ENCODE measurements at regions not wholly inside any gene's neighbourhood (a gene's known extent, or its start where the extent isn't known, plus 50 kb on each side); places are given as distances from the start of the nearest gene placed in this dataset.
A peak's percentile ranks its signal among the peaks of the same experiment; 100 is the strongest.

- Histone ChIP-seq H3K9ac (ENCODE audit: low read depth, low read length) (no peak overlapping the region), H3K4me1 (ENCODE audit: insufficient read depth, low read length) (no peaks in the 10 kb centered on the region), H3K9me3 (ENCODE audit: insufficient read depth, low read length, severe bottlenecking) (no peaks in the 10 kb centered on the region), H3K36me3 (ENCODE audit: insufficient read depth, low read length) (no peaks in the 10 kb centered on the region), H3K27me3 (ENCODE audit: insufficient read depth, low read length, poor library complexity) (no peaks in the 10 kb centered on the region), H3K4me3 (ENCODE audit: low read depth in 1 of 2, low read length in 2 of 2) (no peak overlapping the region), H3K79me2 (ENCODE audit: insufficient read depth, low read length) (no peaks in the 10 kb centered on the region), H2AFZ (ENCODE audit: low read depth, low read length) (no peak overlapping the region), H4K20me1 (ENCODE audit: insufficient read depth, low read length) (no peaks in the 10 kb centered on the region), H3K4me2 (ENCODE audit: insufficient read depth, low read length) (no peak overlapping the region), H3K27ac (ENCODE audit: low read length) (no peak overlapping the region)
- TF ChIP-seq CTCF (IDR thresholded peaks at IDR 0.05; ENCODE audit: borderline replicate concordance, extremely low read depth, low read length, poor library complexity, severe bottlenecking), result no peak
- no peak for TF ChIP-seq EZH2 (IDR thresholded peaks at IDR 0.05; ENCODE audit: borderline replicate concordance, low read depth, low read length, severe bottlenecking)
- no peak for ATAC-seq (ENCODE audit: insufficient read depth, low read depth)
- no peak for DNase-seq
Observed at GRCh38 chr7:42740408-42740807, 171.5 kb downstream of the C7orf25 start.

GRCh38 chr7:42739638-42740037 lies 172.2 kb downstream of the C7orf25 start:
- H3K4me2 ChIP-seq (ENCODE audit: insufficient read depth, low read length), result no peak overlapping the region
- H3K27ac ChIP-seq (ENCODE audit: low read length), result no peak overlapping the region
- no peaks in the 10 kb centered on the region for H3K9me3 ChIP-seq (ENCODE audit: insufficient read depth, low read length, severe bottlenecking)
- H3K4me3 ChIP-seq (ENCODE audit: low read depth in 1 of 2, low read length in 2 of 2), result no peak overlapping the region
- H2AFZ ChIP-seq (ENCODE audit: low read depth, low read length), result no peak overlapping the region
- H3K36me3 ChIP-seq (ENCODE audit: insufficient read depth, low read length), result no peaks in the 10 kb centered on the region
- DNase-seq, result no peak
- H3K79me2 ChIP-seq (ENCODE audit: insufficient read depth, low read length), result no peaks in the 10 kb centered on the region
- ATAC-seq (ENCODE audit: insufficient read depth, low read depth), result no peak
- TF ChIP-seq CTCF (IDR thresholded peaks at IDR 0.05; ENCODE audit: borderline replicate concordance, extremely low read depth, low read length, poor library complexity, severe bottlenecking) (no peak), EZH2 (IDR thresholded peaks at IDR 0.05; ENCODE audit: borderline replicate concordance, low read depth, low read length, severe bottlenecking) (no peak)
- no peak overlapping the region for H3K9ac ChIP-seq (ENCODE audit: low read depth, low read length)
- no peaks in the 10 kb centered on the region for H4K20me1 ChIP-seq (ENCODE audit: insufficient read depth, low read length)
- H3K27me3 ChIP-seq (ENCODE audit: insufficient read depth, low read length, poor library complexity), result no peaks in the 10 kb centered on the region
- H3K4me1 ChIP-seq (ENCODE audit: insufficient read depth, low read length), result no peaks in the 10 kb centered on the region

- no peak overlapping the region for H3K4me3 ChIP-seq (ENCODE audit: low read depth in 1 of 2, low read length in 2 of 2)
- no peak for TF ChIP-seq EZH2 (IDR thresholded peaks at IDR 0.05; ENCODE audit: borderline replicate concordance, low read depth, low read length, severe bottlenecking)
- TF ChIP-seq CTCF (IDR thresholded peaks at IDR 0.05; ENCODE audit: borderline replicate concordance, extremely low read depth, low read length, poor library complexity, severe bottlenecking), result peak; percentile 11
- peaks cover 19% of the 10 kb centered on the region for H3K4me1 ChIP-seq (ENCODE audit: insufficient read depth, low read length)
- no peaks in the 10 kb centered on the region for H3K36me3 ChIP-seq (ENCODE audit: insufficient read depth, low read length)
- DNase-seq, result no peak
- H4K20me1 ChIP-seq (ENCODE audit: insufficient read depth, low read length), result no peaks in the 10 kb centered on the region
- H3K4me2 ChIP-seq (ENCODE audit: insufficient read depth, low read length), result no peak overlapping the region
- no peaks in the 10 kb centered on the region for H3K27me3 ChIP-seq (ENCODE audit: insufficient read depth, low read length, poor library complexity)
- H2AFZ ChIP-seq (ENCODE audit: low read depth, low read length), result no peak overlapping the region
- ATAC-seq (ENCODE audit: insufficient read depth, low read depth), result no peak
- H3K9me3 ChIP-seq (ENCODE audit: insufficient read depth, low read length, severe bottlenecking), result no peaks in the 10 kb centered on the region
- no peaks in the 10 kb centered on the region for H3K79me2 ChIP-seq (ENCODE audit: insufficient read depth, low read length)
- no peak overlapping the region for H3K9ac ChIP-seq (ENCODE audit: low read depth, low read length)
- no peak overlapping the region for H3K27ac ChIP-seq (ENCODE audit: low read length)
Observed at GRCh38 chr7:42736931-42737330, 174.9 kb downstream of the C7orf25 start.

GRCh38 chr7:42735081-42735480 lies 176.8 kb downstream of the C7orf25 start:
- H4K20me1 ChIP-seq (ENCODE audit: insufficient read depth, low read length), result no peaks in the 10 kb centered on the region
- DNase-seq (no peak), ATAC-seq (ENCODE audit: insufficient read depth, low read depth) (no peak)
- H3K9me3 ChIP-seq (ENCODE audit: insufficient read depth, low read length, severe bottlenecking), result no peaks in the 10 kb centered on the region
- H3K4me3 ChIP-seq (ENCODE audit: low read depth in 1 of 2, low read length in 2 of 2), result no peak overlapping the region
- H3K9ac ChIP-seq (ENCODE audit: low read depth, low read length), result no peak overlapping the region
- H3K27ac ChIP-seq (ENCODE audit: low read length), result no peak overlapping the region
- H3K4me2 ChIP-seq (ENCODE audit: insufficient read depth, low read length), result no peak overlapping the region
- H3K4me1 ChIP-seq (ENCODE audit: insufficient read depth, low read length), result peaks cover 19% of the 10 kb centered on the region
- no peaks in the 10 kb centered on the region for H3K27me3 ChIP-seq (ENCODE audit: insufficient read depth, low read length, poor library complexity)
- H3K36me3 ChIP-seq (ENCODE audit: insufficient read depth, low read length), result no peaks in the 10 kb centered on the region
- no peaks in the 10 kb centered on the region for H3K79me2 ChIP-seq (ENCODE audit: insufficient read depth, low read length)
- H2AFZ ChIP-seq (ENCODE audit: low read depth, low read length), result no peak overlapping the region
- no peak for TF ChIP-seq EZH2 (IDR thresholded peaks at IDR 0.05; ENCODE audit: borderline replicate concordance, low read depth, low read length, severe bottlenecking)
- no peak for TF ChIP-seq CTCF (IDR thresholded peaks at IDR 0.05; ENCODE audit: borderline replicate concordance, extremely low read depth, low read length, poor library complexity, severe bottlenecking)

Data from DND-41 (cell line).